IgD-negative memory B cell (primary cell): ENCODE measurements at regions not wholly inside any gene's neighbourhood (a gene's known extent, or its start where the extent isn't known, plus 50 kb on each side); places are given as distances from the start of the nearest gene placed in this dataset.
"Not testable (repeated sequence)": the region's sequence is repeated elsewhere in the genome, so short reads cannot be mapped to it uniquely, and the experiment has no call there.

Source experiments
- H3K27ac Mint-ChIP-seq, 3 donors: one replicate each; pipeline ENCODE4 v1.8.0; 2020 to 2022; ENCODE audit warnings: mild to moderate bottlenecking in 3 of 3, mixed read lengths in 3 of 3, moderate library complexity in 1 of 3
- H3K27me3 Mint-ChIP-seq: one replicate; pipeline ENCODE4 v1.8.0; 2021; ENCODE audit warnings: mixed read lengths
- H3K36me3 Mint-ChIP-seq: one replicate; pipeline ENCODE4 v1.8.0; 2020; ENCODE audit warnings: mild to moderate bottlenecking, mixed read lengths
- H3K4me1 Mint-ChIP-seq, 3 donors: one replicate each; pipeline ENCODE4 v1.8.0; 2020 to 2022; ENCODE audit warnings: mixed read lengths in 3 of 3, mild to moderate bottlenecking in 1 of 3
- H3K4me3 Mint-ChIP-seq, 4 donors: one replicate each; pipeline ENCODE4 v1.8.0; 2020 to 2022; ENCODE audit warnings: mild to moderate bottlenecking in 4 of 4, mixed read lengths in 4 of 4, moderate library complexity in 3 of 4
- H3K9me3 Mint-ChIP-seq, 3 donors: one replicate each; pipeline ENCODE4 v1.8.0; 2020 to 2021; ENCODE audit warnings: mixed read lengths in 3 of 3, mild to moderate bottlenecking in 1 of 3

DNA sequence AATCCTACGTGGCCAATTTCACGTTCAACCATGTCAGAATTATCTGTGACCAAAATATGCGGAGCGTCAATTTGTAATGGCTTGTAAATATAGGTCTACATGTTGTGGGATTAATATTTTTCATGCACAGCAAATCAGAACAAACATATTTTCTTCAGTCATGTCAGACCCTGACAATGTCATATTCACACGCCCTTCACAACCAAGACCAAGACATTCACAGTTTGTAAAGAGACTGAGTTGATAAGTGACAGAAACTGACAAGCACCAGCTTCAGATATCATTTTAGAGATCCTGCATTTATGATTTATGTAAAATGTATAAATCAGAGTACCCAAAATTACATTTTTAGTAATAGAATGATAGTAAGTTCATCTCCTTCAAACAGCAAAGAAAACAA lies 57.3 kb upstream of the NOVA1 start:
- H3K27me3 Mint-ChIP-seq: no peaks in the 10 kb centered on the region
- H3K27ac Mint-ChIP-seq: no peak overlapping the region
- H3K36me3 Mint-ChIP-seq: no peaks in the 10 kb centered on the region
- H3K4me3 Mint-ChIP-seq: no peak overlapping the region
- H3K9me3 Mint-ChIP-seq: peaks cover 0 to 12% (median 5%) of the 10 kb centered on the region in 3 donors
- no peaks in the 10 kb centered on the region for H3K4me1 Mint-ChIP-seq

DNA sequence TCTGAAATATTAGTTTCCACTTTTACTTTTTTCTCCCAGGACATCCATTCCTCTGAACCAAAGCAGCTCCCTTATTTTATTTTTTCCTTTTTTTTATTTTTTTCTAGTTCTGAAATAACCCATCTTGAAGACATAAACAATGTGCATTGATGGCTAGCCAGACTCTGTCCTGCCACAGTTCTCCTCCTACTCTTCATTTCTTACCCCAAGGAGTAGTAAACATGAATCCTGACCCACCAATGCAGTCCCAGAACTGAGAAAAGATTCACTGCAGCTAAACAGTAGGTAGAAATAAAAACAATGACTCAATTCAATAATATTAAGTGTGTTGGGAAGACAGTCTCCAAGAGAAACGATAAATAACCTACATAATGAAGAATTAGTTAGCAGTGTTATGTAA lies 65.7 kb upstream of the NOVA1 start:
- Mint-ChIP-seq H3K4me1 (no peaks in the 10 kb centered on the region), H3K27me3 (no peaks in the 10 kb centered on the region), H3K36me3 (no peaks in the 10 kb centered on the region), H3K4me3 (no peak overlapping the region), H3K27ac (no peak overlapping the region), H3K9me3 (peaks cover 3 to 12% (median 12%) of the 10 kb centered on the region in 3 donors)

GRCh38 chr14:26678732-26679420 lies 81.0 kb upstream of the NOVA1 start:
- H3K4me1 Mint-ChIP-seq, H3K4me3 Mint-ChIP-seq, H3K27ac Mint-ChIP-seq, H3K27me3 Mint-ChIP-seq, H3K36me3 Mint-ChIP-seq: not testable (repeated sequence)
- peaks cover 0 to 16% (median 11%) of the 10 kb centered on the region in 3 donors for H3K9me3 Mint-ChIP-seq

GRCh38 chr14:26685401-26685800 lies 87.6 kb upstream of the NOVA1 start:
- H3K4me1 Mint-ChIP-seq: no peaks in the 10 kb centered on the region

DNA sequence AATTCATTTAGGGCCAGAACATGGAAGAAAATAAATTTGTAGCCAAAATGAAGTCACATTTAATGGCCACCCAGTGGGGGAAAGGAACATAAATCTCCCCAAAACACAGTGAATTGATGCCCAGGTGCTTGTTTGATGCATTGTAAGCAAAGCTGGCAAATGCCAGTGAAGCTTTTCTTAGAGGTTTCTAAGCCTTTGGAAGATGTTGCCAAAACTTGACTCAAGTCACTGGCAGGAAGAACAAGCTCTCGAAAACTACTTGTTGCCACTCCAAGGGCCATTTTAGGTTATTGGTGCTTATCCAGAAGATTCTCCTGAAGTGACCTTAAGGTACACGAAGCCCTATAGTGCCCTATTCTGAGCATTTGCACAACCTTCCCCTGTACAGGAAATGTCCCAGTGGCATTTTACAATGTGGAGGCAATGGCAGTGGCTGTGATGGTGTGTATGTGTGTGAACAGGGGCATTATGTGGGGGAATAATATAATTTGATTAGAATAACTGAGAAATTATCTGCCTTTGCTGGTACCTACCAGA lies 89.5 kb upstream of the NOVA1 start:
- H3K4me1 Mint-ChIP-seq: no peaks in the 10 kb centered on the region
- H3K27me3 Mint-ChIP-seq: no peaks in the 10 kb centered on the region
- no peaks in the 10 kb centered on the region for H3K36me3 Mint-ChIP-seq
- peaks cover 0 to 6% (median 4%) of the 10 kb centered on the region in 3 donors for H3K9me3 Mint-ChIP-seq
- no peak overlapping the region for H3K27ac Mint-ChIP-seq
- no peak overlapping the region for H3K4me3 Mint-ChIP-seq

More at GRCh38 chr14:26685401-26685800, 87.6 kb upstream of the NOVA1 start:
- no peak overlapping the region for H3K4me3 Mint-ChIP-seq
- H3K27me3 Mint-ChIP-seq: no peaks in the 10 kb centered on the region
- H3K9me3 Mint-ChIP-seq: peaks cover 4 to 7% (median 6%) of the 10 kb centered on the region in 3 donors
- H3K36me3 Mint-ChIP-seq: no peaks in the 10 kb centered on the region
- no peak overlapping the region for H3K27ac Mint-ChIP-seq

DNA sequence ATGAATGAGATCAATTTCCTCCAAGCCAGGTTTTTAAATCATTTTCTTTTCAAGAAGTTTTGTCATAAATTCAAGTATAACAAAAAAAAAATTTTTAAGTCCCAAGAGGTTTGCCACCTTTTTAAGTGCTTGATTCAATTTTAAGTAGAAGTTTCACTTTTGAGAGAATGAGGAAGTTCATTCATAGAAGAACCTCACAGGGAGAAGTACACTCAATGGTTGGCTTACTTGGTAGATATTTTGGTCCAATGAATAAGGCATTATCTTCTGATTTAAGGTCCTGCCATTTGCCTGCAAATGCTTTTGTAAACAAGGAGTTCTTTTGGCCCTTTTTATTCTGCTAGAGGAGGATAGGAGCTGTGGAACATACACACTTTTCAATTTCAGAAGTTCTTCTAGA lies 96.7 kb upstream of the NOVA1 start:
- no peaks in the 10 kb centered on the region for H3K4me1 Mint-ChIP-seq
- no peaks in the 10 kb centered on the region for H3K27me3 Mint-ChIP-seq
- H3K4me3 Mint-ChIP-seq: no peak overlapping the region
- H3K36me3 Mint-ChIP-seq: no peaks in the 10 kb centered on the region
- H3K27ac Mint-ChIP-seq: no peak overlapping the region
- peaks cover 2 to 4% (median 2%) of the 10 kb centered on the region in 3 donors for H3K9me3 Mint-ChIP-seq

GRCh38 chr14:26702721-26703230 lies 104.9 kb upstream of the NOVA1 start:
- peaks cover 0 to 4% (median 4%) of the 10 kb centered on the region in 3 donors for H3K9me3 Mint-ChIP-seq
- no peaks in the 10 kb centered on the region for H3K27me3 Mint-ChIP-seq
- no peaks in the 10 kb centered on the region for H3K4me1 Mint-ChIP-seq
- peaks cover 2% of the 10 kb centered on the region for H3K36me3 Mint-ChIP-seq
- no peak overlapping the region for H3K4me3 Mint-ChIP-seq
- H3K27ac Mint-ChIP-seq: no peak overlapping the region

GRCh38 chr14:26703686-26704366 lies 106.0 kb upstream of the NOVA1 start:
- no peaks in the 10 kb centered on the region for H3K27me3 Mint-ChIP-seq
- no peak overlapping the region for H3K27ac Mint-ChIP-seq
- no peak overlapping the region for H3K4me3 Mint-ChIP-seq
- peaks cover 2% of the 10 kb centered on the region for H3K36me3 Mint-ChIP-seq
- H3K4me1 Mint-ChIP-seq: no peaks in the 10 kb centered on the region
- H3K9me3 Mint-ChIP-seq: peaks cover 0 to 4% (median 0%) of the 10 kb centered on the region in 3 donors

DNA sequence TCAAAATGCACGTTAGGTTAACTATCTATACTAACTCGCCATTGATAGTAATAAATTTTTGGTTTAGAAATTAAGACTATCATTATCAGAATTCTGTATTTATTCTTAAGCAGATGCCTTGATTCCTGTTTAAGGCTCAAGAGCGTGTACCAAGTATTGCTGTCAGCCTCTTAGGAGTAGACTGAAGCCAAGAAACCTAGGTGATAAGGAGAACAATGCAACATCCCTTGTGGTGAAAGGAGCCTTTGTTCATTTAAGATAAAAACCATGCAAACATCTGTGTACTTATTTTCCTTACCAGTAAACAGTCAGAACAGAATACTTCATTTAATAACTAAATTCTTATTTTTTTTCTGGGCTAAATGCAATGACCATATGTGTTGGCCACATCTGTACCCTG lies 109.4 kb upstream of the NOVA1 start:
- no peaks in the 10 kb centered on the region for H3K27me3 Mint-ChIP-seq
- peaks cover 2% of the 10 kb centered on the region for H3K36me3 Mint-ChIP-seq
- peaks cover 0 to 8% (median 4%) of the 10 kb centered on the region in 3 donors for H3K9me3 Mint-ChIP-seq
- no peak overlapping the region for H3K4me3 Mint-ChIP-seq
- no peaks in the 10 kb centered on the region for H3K4me1 Mint-ChIP-seq
- H3K27ac Mint-ChIP-seq: no peak overlapping the region

DNA sequence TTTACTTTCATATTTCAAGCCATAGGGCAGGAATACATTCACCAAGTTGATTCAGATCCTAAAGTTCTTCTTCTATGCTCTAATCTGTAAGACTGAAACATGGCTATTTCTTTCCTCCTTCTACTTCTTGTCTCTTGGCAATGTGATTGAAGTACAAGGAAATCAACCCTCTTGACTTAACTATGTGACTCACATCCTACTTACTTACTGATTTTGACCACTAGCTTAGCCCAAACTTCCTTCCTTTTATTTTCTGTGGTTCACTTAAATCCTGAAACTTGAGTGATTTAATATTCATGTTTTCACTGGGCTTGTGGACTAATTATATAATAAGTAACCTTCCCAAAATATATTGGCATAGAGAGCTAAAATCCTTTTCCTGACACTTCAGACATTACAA lies 111.2 kb upstream of the NOVA1 start:
- H3K4me3 Mint-ChIP-seq: no peak overlapping the region
- H3K9me3 Mint-ChIP-seq: peaks cover 2 to 5% (median 4%) of the 10 kb centered on the region in 3 donors
- no peaks in the 10 kb centered on the region for H3K36me3 Mint-ChIP-seq
- H3K27ac Mint-ChIP-seq: no peak overlapping the region
- no peaks in the 10 kb centered on the region for H3K4me1 Mint-ChIP-seq
- H3K27me3 Mint-ChIP-seq: no peaks in the 10 kb centered on the region

DNA sequence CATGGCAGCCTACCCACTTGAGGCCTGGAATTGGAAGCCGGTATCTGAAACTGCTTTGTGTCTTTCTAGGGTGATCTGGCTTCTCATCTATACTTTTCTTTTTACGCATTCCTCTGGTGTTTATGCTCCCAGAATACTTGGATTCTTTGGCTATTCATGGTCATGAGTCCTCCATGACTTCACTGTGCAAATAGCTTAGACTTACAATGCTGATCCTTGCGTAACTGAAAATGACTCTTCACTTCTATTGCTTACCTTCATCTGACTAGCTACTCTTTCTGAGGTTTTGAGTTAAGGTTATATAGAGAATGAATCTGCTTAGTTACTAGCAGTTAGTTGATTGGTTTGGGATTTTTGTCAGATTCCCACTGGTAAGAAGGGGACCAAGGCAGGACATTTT lies 121.7 kb upstream of the NOVA1 start:
- Mint-ChIP-seq H3K4me3 (no peak overlapping the region), H3K4me1 (peaks cover 0 to 1% (median 0%) of the 10 kb centered on the region in 3 donors), H3K27me3 (no peaks in the 10 kb centered on the region), H3K36me3 (peaks cover 2% of the 10 kb centered on the region), H3K27ac (no peak overlapping the region), H3K9me3 (peaks cover 2 to 15% (median 5%) of the 10 kb centered on the region in 3 donors)

- H3K36me3 Mint-ChIP-seq: peaks cover 2% of the 10 kb centered on the region
- H3K27ac Mint-ChIP-seq: no peak overlapping the region
- no peak overlapping the region for H3K4me3 Mint-ChIP-seq
- H3K4me1 Mint-ChIP-seq: peaks cover 0 to 1% (median 0%) of the 10 kb centered on the region in 3 donors
- no peaks in the 10 kb centered on the region for H3K27me3 Mint-ChIP-seq
- H3K9me3 Mint-ChIP-seq: peaks cover 4 to 6% (median 5%) of the 10 kb centered on the region in 3 donors
Measured at GRCh38 chr14:26722258-26722657, 124.4 kb upstream of the NOVA1 start.

GRCh38 chr14:26729851-26730250 lies 132.0 kb upstream of the NOVA1 start:
- Mint-ChIP-seq H3K4me1 (no peaks in the 10 kb centered on the region), H3K9me3 (peaks cover 2 to 12% (median 3%) of the 10 kb centered on the region in 3 donors), H3K36me3 (no peaks in the 10 kb centered on the region), H3K27me3 (no peaks in the 10 kb centered on the region), H3K4me3 (no peak overlapping the region), H3K27ac (no peak overlapping the region)

DNA sequence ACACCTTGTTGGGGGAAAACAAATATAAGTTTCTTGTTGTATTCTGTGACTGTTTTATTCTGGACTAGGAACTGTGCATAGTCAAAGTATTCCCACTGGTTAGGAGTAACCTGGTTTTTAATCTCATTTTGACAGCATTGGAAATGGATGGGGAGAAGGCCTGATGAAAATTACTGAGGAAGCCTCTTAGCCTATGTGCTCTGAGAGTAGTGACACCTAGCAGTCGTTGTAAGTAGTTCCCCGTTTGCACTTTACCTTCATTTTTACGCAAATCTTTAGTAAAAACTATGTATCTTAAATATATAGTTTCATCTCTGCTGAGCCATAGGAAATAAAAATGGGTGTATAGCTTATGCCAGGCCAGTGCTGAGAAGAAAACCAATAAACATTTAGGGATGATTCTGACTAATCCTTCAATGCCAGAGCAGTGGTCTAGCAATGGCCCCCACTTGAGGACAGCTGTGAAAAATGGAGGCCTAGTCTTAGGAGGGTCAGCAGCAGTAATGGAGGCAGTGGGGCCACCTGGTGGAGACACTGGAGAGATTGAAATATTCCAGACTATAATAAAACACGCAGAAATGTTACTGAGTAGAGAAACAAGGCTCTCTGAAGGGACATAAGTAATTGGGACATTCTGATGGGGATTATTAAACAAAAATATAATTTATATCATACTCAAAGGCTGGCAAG lies 133.2 kb upstream of the NOVA1 start:
- H3K4me1 Mint-ChIP-seq: no peaks in the 10 kb centered on the region
- H3K36me3 Mint-ChIP-seq: no peaks in the 10 kb centered on the region
- no peak overlapping the region for H3K27ac Mint-ChIP-seq
- H3K27me3 Mint-ChIP-seq: no peaks in the 10 kb centered on the region
- peaks cover 2 to 17% (median 4%) of the 10 kb centered on the region in 3 donors for H3K9me3 Mint-ChIP-seq
- H3K4me3 Mint-ChIP-seq: no peak overlapping the region

DNA sequence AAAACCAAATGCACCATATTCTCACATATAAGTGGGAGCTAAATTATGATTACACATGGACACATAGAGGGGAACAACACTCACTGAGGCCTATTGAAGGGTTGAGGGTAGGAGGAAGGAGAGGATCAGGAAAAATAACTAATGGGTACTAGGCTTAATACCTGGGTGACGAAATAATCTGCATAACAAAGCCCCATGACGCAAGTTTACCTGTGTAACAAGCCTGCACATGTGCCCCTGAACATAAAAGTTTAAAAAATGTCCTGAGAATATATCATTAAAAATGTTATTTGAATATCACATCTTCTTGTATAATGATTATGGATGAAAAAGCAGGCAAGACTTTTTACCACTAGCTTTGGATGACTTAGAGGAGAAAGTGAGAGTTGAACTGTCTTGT lies 138.0 kb upstream of the NOVA1 start:
- Mint-ChIP-seq H3K27me3 (no peaks in the 10 kb centered on the region), H3K4me3 (no peak overlapping the region), H3K9me3 (peaks cover 0 to 7% (median 4%) of the 10 kb centered on the region in 3 donors), H3K4me1 (no peaks in the 10 kb centered on the region), H3K27ac (no peak overlapping the region), H3K36me3 (no peaks in the 10 kb centered on the region)
